Suprapubic skin (tissue), 3 donors: ENCODE measurements at regions not wholly inside any gene's neighbourhood (a gene's known extent, or its start where the extent isn't known, plus 50 kb on each side); places are given as distances from the start of the nearest gene placed in this dataset.

ENCODE experiments used
- POLR2A ChIP-seq, 2 donors: fragments of 450-650 bp; IDR thresholded peaks; one replicate each; pipeline ENCODE4 v1.6.1; 2017; ENCODE audit warnings: antibody characterized with exemption in 2 of 2, mild to moderate bottlenecking in 2 of 2, moderate library complexity in 2 of 2
- TF ChIP-seq, protein P1 (sequence below), 2 donors: fragments of 200-600 bp in 1 of 2; fragments of 450-650 bp in 1 of 2; sonication (generic) in 1 of 2; IDR thresholded peaks; one replicate each; pipeline ENCODE4 v1.5.1; 2016 to 2019; ENCODE audit warnings: antibody characterized with exemption in 2 of 2, mild to moderate bottlenecking in 1 of 2, moderate library complexity in 1 of 2

DNA sequence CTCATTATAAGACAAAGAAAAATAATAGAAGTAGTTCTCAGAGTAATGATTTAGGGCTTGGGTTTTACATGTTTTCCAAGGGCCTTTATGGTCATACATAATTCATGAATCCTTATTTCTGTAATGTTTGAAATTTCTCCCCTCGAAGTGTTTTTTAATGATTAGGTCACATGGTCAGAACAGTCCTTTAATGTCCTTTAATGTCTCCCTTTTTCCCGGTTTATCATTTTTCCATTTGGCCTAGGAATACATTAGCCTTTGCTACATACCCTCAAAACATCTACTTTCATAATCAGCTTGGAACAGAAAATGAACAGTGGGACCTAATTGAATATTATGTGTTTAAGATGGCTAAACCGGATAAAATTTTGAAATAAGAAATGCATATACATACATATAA, 159.9 kb upstream of the ROBO2 start:
- TF ChIP-seq, protein P1, sequence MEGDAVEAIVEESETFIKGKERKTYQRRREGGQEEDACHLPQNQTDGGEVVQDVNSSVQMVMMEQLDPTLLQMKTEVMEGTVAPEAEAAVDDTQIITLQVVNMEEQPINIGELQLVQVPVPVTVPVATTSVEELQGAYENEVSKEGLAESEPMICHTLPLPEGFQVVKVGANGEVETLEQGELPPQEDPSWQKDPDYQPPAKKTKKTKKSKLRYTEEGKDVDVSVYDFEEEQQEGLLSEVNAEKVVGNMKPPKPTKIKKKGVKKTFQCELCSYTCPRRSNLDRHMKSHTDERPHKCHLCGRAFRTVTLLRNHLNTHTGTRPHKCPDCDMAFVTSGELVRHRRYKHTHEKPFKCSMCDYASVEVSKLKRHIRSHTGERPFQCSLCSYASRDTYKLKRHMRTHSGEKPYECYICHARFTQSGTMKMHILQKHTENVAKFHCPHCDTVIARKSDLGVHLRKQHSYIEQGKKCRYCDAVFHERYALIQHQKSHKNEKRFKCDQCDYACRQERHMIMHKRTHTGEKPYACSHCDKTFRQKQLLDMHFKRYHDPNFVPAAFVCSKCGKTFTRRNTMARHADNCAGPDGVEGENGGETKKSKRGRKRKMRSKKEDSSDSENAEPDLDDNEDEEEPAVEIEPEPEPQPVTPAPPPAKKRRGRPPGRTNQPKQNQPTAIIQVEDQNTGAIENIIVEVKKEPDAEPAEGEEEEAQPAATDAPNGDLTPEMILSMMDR (IDR thresholded peaks at IDR 0.05) = no peak
- no peak for TF ChIP-seq POLR2A (IDR thresholded peaks at IDR 0.05)
